Upper lobe of right lung (tissue), 1 donor: ENCODE measurements at regions not wholly inside any gene's neighbourhood (a gene's known extent, or its start where the extent isn't known, plus 50 kb on each side); places are given as distances from the start of the nearest gene placed in this dataset.
A peak's percentile ranks its signal among the peaks of the same experiment; 100 is the strongest.

Experiments
- ATAC-seq: fragments of 200-7000 bp; cut with Tn5 transposase; one replicate; pipeline ENCODE4 v1.9.1; 2020; ENCODE audit warnings: mild to moderate bottlenecking, moderate library complexity
- DNase-seq: peaks from one replicate; pipeline ENCODE4 v3.0.0-alpha.2; 2020
- H3K27ac ChIP-seq: fragments of 200-600 bp; one replicate; pipeline ENCODE4 v1.8.0; 2022
- H3K27me3 ChIP-seq: fragments of 200-600 bp; one replicate; pipeline ENCODE4 v1.8.0; 2022; ENCODE audit warnings: mild to moderate bottlenecking
- H3K36me3 ChIP-seq: fragments of 200-600 bp; one replicate; pipeline ENCODE4 v1.8.0; 2022
- H3K4me1 ChIP-seq: fragments of 200-600 bp; one replicate; pipeline ENCODE4 v1.8.0; 2022
- H3K4me3 ChIP-seq: fragments of 200-600 bp; one replicate; pipeline ENCODE4 v1.8.0; 2022; ENCODE audit warnings: mild to moderate bottlenecking
- H3K9me3 ChIP-seq: fragments of 200-600 bp; one replicate; pipeline ENCODE4 v1.8.0; 2022
- intact Hi-C: fragments of 100-400 bp; cut with DNase I; formaldehyde crosslinking; loops from one replicate; pipeline ENCODE4 v1.11.0; 2022
- TF ChIP-seq, protein P1 (sequence below): fragments of 200-600 bp; IDR thresholded peaks from one replicate; pipeline ENCODE4 v1.8.0; 2022; ENCODE audit warnings: antibody characterized with exemption
- donor health status: DM: no; HTN: yes; CAD: no; lungs with severe emphysema.

DNA sequence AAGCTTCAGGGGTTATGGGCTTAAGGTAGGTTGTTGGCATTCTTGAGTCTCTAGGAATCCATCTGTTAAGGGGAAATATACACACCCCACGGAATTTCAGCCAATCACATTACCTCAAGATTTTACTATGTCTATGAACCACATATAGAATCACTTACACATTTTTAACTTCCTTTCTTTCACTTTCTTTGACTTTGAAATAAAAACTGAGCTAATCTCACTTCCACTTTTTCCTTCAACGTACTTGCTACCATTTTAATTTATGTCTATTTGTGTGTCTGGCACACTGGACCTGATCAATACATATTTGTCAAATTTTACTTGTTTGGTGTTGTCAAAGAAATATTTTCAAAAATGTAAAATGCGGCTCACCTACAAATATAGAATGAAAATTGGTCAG lies 545.4 kb upstream of the JAG1 start:
- Histone ChIP-seq H3K4me1 (peaks cover 20% of the 10 kb centered on the region), H3K36me3 (no peaks in the 10 kb centered on the region), H3K27me3 (no peaks in the 10 kb centered on the region), H3K4me3 (no peak overlapping the region), H3K27ac (no peak overlapping the region), H3K9me3 (no peaks in the 10 kb centered on the region)
- ATAC-seq (no peak), DNase-seq (no peak)
- intact Hi-C loops, result no loop called here
- TF ChIP-seq, protein P1, sequence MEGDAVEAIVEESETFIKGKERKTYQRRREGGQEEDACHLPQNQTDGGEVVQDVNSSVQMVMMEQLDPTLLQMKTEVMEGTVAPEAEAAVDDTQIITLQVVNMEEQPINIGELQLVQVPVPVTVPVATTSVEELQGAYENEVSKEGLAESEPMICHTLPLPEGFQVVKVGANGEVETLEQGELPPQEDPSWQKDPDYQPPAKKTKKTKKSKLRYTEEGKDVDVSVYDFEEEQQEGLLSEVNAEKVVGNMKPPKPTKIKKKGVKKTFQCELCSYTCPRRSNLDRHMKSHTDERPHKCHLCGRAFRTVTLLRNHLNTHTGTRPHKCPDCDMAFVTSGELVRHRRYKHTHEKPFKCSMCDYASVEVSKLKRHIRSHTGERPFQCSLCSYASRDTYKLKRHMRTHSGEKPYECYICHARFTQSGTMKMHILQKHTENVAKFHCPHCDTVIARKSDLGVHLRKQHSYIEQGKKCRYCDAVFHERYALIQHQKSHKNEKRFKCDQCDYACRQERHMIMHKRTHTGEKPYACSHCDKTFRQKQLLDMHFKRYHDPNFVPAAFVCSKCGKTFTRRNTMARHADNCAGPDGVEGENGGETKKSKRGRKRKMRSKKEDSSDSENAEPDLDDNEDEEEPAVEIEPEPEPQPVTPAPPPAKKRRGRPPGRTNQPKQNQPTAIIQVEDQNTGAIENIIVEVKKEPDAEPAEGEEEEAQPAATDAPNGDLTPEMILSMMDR, result no peak

DNA sequence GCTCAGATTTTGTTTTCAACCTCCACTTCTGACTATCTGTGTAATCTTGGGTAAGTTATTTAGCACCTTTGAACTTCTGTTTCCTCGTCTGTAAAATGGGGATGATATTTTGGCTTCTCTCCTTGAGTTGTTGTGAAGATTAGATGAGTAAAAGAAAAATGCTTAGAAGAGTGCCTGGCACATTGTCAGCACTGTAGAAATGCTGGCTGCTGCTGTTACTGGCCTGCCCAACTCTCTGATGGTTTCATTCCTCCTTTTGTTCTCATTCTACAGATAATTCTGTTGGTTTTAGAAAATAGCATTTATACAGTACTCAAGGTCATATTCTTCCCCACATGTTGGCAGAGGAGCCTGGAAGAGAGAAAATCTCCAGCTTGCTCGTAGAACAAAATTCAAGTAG lies 547.2 kb upstream of the JAG1 start:
- no peaks in the 10 kb centered on the region for H3K36me3 ChIP-seq
- no peak for ATAC-seq
- TF ChIP-seq, protein P1, result no peak
- peaks cover 20% of the 10 kb centered on the region for H3K4me1 ChIP-seq
- intact Hi-C loops, result no loop called here
- no peak for DNase-seq
- H3K9me3 ChIP-seq, result no peaks in the 10 kb centered on the region
- H3K27ac ChIP-seq, result no peak overlapping the region
- H3K27me3 ChIP-seq, result no peaks in the 10 kb centered on the region
- H3K4me3 ChIP-seq, result no peak overlapping the region

DNA sequence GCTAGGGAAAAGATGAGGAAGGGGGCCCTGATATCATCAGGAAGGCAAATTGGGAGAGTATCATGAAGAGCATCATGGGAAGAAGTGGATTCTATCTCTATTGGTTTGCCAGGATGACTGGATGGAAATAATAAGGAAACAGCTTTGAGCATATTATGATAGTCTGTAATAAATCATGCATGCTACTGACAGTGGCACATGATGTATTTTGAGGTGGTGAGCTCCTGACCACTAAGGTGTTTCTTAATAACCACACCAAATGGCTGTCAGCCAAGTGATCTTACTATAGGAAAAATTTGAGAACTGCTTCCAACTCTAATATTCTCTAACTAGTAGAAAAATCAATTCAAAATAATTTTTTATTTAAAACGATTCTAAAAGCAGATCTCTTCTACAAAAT lies 548.4 kb upstream of the JAG1 start:
- H3K4me1 ChIP-seq, result peaks cover 13% of the 10 kb centered on the region
- H3K36me3 ChIP-seq, result no peaks in the 10 kb centered on the region
- TF ChIP-seq, protein P1, result no peak
- DNase-seq (no peak), ATAC-seq (no peak)
- H3K27me3 ChIP-seq, result no peaks in the 10 kb centered on the region
- intact Hi-C loops, result no loop called here
- no peaks in the 10 kb centered on the region for H3K9me3 ChIP-seq
- H3K27ac ChIP-seq, result no peak overlapping the region
- no peak overlapping the region for H3K4me3 ChIP-seq

DNA sequence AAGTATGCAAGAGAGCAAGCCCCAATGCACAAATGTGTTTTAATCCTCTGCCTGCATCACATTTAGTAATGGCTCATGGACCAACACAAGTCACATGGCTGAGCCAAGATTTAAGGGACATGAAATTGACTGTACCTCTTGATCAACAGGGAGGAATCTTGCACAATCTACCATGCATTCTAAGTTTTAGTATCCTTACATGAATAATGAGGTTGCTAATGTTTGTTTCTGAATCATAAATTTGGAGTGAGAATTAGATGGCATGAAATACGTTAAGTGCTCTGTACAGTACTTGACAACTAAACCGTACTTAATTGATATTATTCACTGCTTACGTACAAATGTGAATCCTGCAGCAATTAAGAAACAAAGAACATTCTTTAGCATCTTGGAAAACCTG lies 553.8 kb upstream of the JAG1 start:
- intact Hi-C loops, result no loop called here
- Histone ChIP-seq H3K4me3 (no peak overlapping the region), H3K9me3 (no peaks in the 10 kb centered on the region), H3K27me3 (no peaks in the 10 kb centered on the region), H3K36me3 (no peaks in the 10 kb centered on the region), H3K4me1 (no peaks in the 10 kb centered on the region), H3K27ac (no peak overlapping the region)
- TF ChIP-seq, protein P1, result no peak
- DNase-seq (no peak), ATAC-seq (no peak)

DNA sequence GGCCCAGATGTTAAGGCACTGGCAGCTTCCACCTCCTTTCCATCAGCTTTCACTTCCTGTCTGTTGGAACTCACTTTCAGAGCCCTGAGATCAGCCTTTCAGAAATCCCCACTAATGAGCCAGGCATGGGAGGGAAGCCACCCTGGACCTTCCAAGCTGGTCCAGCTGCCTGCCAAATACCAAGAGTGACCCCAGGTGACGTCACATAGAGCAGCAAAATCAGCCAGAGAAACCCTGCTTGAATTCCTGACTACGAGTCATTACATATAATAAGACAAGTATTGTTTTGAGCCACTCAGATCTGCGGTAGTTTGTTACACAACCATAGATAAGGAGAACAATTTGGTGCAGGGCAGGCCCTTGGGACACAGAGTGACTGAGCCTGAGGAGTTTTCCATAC lies 556.0 kb upstream of the JAG1 start:
- no peaks in the 10 kb centered on the region for H3K36me3 ChIP-seq
- peak; percentile 88 for ATAC-seq
- intact Hi-C loops, result no loop called here
- peak overlapping the region; percentile 5 for H3K27ac ChIP-seq
- H3K4me3 ChIP-seq, result no peak overlapping the region
- no peaks in the 10 kb centered on the region for H3K27me3 ChIP-seq
- H3K4me1 ChIP-seq, result no peaks in the 10 kb centered on the region
- TF ChIP-seq, protein P1, result no peak
- no peaks in the 10 kb centered on the region for H3K9me3 ChIP-seq
- DNase-seq, result no peak

DNA sequence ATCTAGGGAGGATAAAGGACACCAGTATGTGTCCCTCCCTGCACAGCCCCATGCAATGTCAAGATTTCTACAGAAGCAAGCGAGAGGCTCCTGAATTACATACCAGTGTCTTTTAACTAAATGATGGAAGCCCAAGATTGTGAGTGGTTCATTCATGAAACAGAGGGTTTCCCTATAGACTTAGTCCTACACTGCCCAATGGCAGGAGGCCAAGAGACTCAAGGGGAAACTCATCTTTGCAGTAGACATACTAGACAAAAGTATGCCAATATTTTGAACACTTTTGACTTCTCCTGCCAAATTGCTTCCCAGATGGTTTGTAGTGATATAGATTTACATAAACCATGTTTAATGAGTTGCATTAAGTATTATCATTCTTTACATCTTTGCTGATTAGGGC lies 557.2 kb upstream of the JAG1 start:
- Histone ChIP-seq H3K4me1 (no peaks in the 10 kb centered on the region), H3K36me3 (no peaks in the 10 kb centered on the region), H3K9me3 (no peaks in the 10 kb centered on the region), H3K27me3 (no peaks in the 10 kb centered on the region), H3K4me3 (no peak overlapping the region), H3K27ac (no peak overlapping the region)
- no peak for DNase-seq
- TF ChIP-seq, protein P1, result no peak
- intact Hi-C loops, result no loop called here
- ATAC-seq, result no peak
